OCI-LY3 (cell line): ENCODE measurements at regions not wholly inside any gene's neighbourhood (a gene's known extent, or its start where the extent isn't known, plus 50 kb on each side); places are given as distances from the start of the nearest gene placed in this dataset.

ENCODE experiments used
- H2AFZ ChIP-seq: fragments of 200-600, 300-600 bp; shearing (Covaris generic); 2 replicates; pipeline ENCODE4 v1.6.0; 2014; ENCODE audit warnings: antibody characterized with exemption, low read depth, low read length
- H3K27ac ChIP-seq: fragments of 200-600, 300-600 bp; sonication (generic); 2 replicates; pipeline ENCODE4 v1.5.1; 2014; ENCODE audit warnings: mild to moderate bottlenecking, low read length, moderate library complexity, mixed read lengths
- H3K27me3 ChIP-seq: fragments of 200-600, 300-600 bp; sonication (generic); 2 replicates; pipeline ENCODE4 v1.6.1; 2014; ENCODE audit warnings: low read depth, low read length, mixed read lengths
- H3K36me3 ChIP-seq: fragments of 200-600, 300-600 bp; sonication (generic); replicated peaks from 2 replicates; pipeline ENCODE3; 2014; ENCODE audit warnings: low read depth, low read length, mixed read lengths
- H3K4me1 ChIP-seq: fragments of 300-600, 200-600 bp; sonication (generic); 2 replicates; pipeline ENCODE4 v1.6.1; 2014; ENCODE audit warnings: low read length, mixed read lengths
- H3K4me2 ChIP-seq: fragments of 200-600, 300-600 bp; sonication (generic); 2 replicates; pipeline ENCODE4 v1.6.1; 2014; ENCODE audit warnings: low read length, mixed read lengths
- H3K4me3 ChIP-seq: fragments of 300-600, 200-600 bp; sonication (generic); 2 replicates; pipeline ENCODE4 v1.5.1; 2014; ENCODE audit warnings: antibody characterized with exemption, mild to moderate bottlenecking, low read length, moderate library complexity
- H3K79me2 ChIP-seq: fragments of 300-600, 200-600 bp; shearing (Covaris generic); 2 replicates; pipeline ENCODE4 v1.6.1; 2014; ENCODE audit warnings: mild to moderate bottlenecking, low read length, mixed read lengths
- H3K9ac ChIP-seq: fragments of 300-600, 200-600 bp; shearing (Covaris generic); 2 replicates; pipeline ENCODE4 v1.6.0; 2014; ENCODE audit warnings: mild to moderate bottlenecking, low read length, moderate library complexity
- H3K9me3 ChIP-seq: fragments of 200-600, 300-600 bp; shearing (Covaris generic); 2 replicates; pipeline ENCODE4 v1.6.1; 2014; ENCODE audit warnings: low read length, mixed read lengths; ENCODE audit not compliant: insufficient read depth
- H4K20me1 ChIP-seq: fragments of 200-600, 300-600 bp; sonication (generic); 2 replicates; pipeline ENCODE4 v1.6.1; 2016; ENCODE audit warnings: low read length, mixed read lengths; ENCODE audit not compliant: insufficient read depth
- EZH2phosphoT487 ChIP-seq: fragments of 200-600 bp; shearing (Covaris generic); IDR thresholded peaks from 2 replicates; pipeline ENCODE4 v1.6.1; 2018; ENCODE audit warnings: antibody characterized with exemption, mixed run types, low read depth
- TF ChIP-seq, protein P1 (sequence below): fragments of 200-600, 300-600 bp; sonication (generic); IDR thresholded peaks from 2 replicates; pipeline ENCODE4 v1.5.1; 2014; ENCODE audit warnings: antibody characterized with exemption, low read length, low read depth

DNA sequence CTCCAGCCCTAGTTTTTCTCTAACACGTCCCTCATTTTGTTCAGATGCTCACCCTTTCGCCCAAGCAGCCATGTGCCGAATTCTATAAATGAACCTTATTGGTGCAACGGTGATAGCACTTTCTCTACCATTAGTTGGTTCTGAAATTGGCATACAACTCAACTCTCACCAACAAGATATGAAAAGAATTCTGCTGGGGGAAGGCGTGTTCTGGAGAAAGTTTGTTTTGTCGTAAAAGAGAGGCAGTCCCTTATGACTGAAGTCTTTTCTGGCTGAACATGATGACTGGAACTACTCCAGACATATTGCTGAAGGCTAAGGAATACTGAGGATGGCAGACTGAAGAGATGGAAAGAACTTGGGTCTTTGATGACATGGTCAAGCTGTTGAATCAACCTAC lies 91.8 kb upstream of the UBE2E2 start:
- Histone ChIP-seq H4K20me1 (no peaks in the 10 kb centered on the region), H3K4me3 (no peak overlapping the region), H3K9me3 (no peaks in the 10 kb centered on the region), H3K4me2 (no peak overlapping the region), H3K27me3 (no peaks in the 10 kb centered on the region), H3K9ac (no peak overlapping the region), H3K4me1 (no peaks in the 10 kb centered on the region), H3K79me2 (no peaks in the 10 kb centered on the region), H3K27ac (no peak overlapping the region), H2AFZ (no peak overlapping the region), H3K36me3 (no peaks in the 10 kb centered on the region)
- TF ChIP-seq, protein P1, sequence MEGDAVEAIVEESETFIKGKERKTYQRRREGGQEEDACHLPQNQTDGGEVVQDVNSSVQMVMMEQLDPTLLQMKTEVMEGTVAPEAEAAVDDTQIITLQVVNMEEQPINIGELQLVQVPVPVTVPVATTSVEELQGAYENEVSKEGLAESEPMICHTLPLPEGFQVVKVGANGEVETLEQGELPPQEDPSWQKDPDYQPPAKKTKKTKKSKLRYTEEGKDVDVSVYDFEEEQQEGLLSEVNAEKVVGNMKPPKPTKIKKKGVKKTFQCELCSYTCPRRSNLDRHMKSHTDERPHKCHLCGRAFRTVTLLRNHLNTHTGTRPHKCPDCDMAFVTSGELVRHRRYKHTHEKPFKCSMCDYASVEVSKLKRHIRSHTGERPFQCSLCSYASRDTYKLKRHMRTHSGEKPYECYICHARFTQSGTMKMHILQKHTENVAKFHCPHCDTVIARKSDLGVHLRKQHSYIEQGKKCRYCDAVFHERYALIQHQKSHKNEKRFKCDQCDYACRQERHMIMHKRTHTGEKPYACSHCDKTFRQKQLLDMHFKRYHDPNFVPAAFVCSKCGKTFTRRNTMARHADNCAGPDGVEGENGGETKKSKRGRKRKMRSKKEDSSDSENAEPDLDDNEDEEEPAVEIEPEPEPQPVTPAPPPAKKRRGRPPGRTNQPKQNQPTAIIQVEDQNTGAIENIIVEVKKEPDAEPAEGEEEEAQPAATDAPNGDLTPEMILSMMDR, result no peak
- TF ChIP-seq EZH2phosphoT487, result no peak

DNA sequence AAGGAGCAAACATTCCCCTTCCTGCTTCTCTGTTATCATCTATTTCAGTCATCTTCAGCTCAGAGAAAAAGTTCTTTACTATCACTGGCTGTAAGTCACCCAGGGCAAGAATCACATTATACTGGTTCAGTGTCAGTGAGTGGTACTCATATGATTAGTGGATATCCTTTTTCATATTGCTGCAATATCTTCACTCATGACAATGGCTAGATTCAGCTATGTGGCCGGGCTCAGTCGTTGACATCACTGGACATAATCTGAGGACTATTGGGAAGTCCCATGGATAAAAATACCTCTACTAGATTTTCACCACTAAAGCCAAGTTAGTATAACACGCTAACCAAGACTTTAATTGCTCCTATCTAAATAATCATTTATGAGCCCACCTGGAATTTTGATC lies 91.3 kb upstream of the UBE2E2 start:
- H3K27ac ChIP-seq, result no peak overlapping the region
- H4K20me1 ChIP-seq, result no peaks in the 10 kb centered on the region
- no peaks in the 10 kb centered on the region for H3K27me3 ChIP-seq
- no peak overlapping the region for H3K4me3 ChIP-seq
- H2AFZ ChIP-seq, result no peak overlapping the region
- H3K4me1 ChIP-seq, result no peaks in the 10 kb centered on the region
- no peak overlapping the region for H3K4me2 ChIP-seq
- TF ChIP-seq, protein P1, result no peak
- TF ChIP-seq EZH2phosphoT487, result no peak
- H3K9me3 ChIP-seq, result no peaks in the 10 kb centered on the region
- H3K79me2 ChIP-seq, result no peaks in the 10 kb centered on the region
- H3K9ac ChIP-seq, result no peak overlapping the region
- H3K36me3 ChIP-seq, result no peaks in the 10 kb centered on the region

DNA sequence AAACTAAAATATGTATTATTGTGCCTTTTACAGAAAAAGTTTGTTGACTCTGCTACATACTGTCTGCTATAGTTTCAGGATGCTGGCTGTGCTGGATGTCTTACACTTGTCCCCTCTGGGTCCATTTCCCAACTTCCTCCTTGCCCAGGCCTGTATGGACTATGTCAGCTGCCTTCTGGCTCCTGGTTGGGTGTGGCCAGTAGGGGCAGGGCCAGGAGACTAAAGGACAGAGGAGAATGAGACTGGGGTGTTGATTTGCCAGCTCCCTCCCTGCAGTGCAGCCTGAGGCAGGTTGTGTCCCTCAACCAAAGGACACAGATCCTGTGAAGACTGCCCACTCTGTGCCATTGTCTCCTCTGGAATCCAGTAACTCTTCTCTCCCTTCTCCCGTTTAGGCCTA lies 90.6 kb upstream of the UBE2E2 start:
- Histone ChIP-seq H3K27ac (no peak overlapping the region), H4K20me1 (no peaks in the 10 kb centered on the region), H3K36me3 (no peaks in the 10 kb centered on the region), H3K9me3 (no peaks in the 10 kb centered on the region), H3K9ac (no peak overlapping the region), H3K4me2 (no peak overlapping the region), H3K79me2 (no peaks in the 10 kb centered on the region), H3K27me3 (peaks cover 6% of the 10 kb centered on the region), H3K4me1 (no peaks in the 10 kb centered on the region), H3K4me3 (no peak overlapping the region), H2AFZ (no peak overlapping the region)
- no peak for TF ChIP-seq EZH2phosphoT487
- TF ChIP-seq, protein P1, result no peak

DNA sequence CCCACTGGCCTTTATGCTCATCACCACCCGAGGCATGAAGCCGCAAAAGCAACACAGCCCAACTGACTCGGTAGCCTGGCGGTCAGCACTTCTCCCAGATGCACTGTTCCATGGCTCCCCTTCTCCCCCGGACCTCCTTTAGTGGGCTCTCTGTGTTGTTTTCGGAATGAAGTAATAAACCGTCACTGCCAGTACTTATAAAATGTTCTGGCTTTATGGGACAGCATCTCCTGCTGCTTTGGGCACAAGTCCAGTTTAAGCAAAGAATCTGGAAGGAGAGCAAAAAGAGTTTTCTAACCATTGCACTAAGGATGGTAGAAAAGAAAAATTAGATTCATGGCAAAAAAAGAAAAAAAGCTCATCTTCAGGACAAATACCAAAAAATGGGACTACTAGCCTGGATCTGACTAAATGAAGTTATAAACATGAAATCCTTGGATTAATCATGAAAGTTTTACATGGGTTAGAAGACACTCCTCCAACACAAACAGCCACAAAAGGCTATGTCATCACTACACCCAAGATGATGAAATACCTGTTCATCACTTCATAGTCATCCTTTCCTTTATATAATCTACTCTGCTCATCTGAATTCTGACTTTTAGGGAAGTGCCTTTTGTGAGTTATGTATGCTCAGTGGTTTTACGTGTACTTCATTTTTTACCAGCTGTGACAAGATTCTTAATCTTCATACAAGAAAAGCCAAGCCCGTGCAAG lies 89.5 kb upstream of the UBE2E2 start:
- H3K9me3 ChIP-seq, result no peaks in the 10 kb centered on the region
- H3K4me3 ChIP-seq, result no peak overlapping the region
- H2AFZ ChIP-seq, result no peak overlapping the region
- no peaks in the 10 kb centered on the region for H3K4me1 ChIP-seq
- H3K79me2 ChIP-seq, result no peaks in the 10 kb centered on the region
- H3K4me2 ChIP-seq, result no peak overlapping the region
- TF ChIP-seq EZH2phosphoT487, result no peak
- TF ChIP-seq, protein P1, result no peak
- peaks cover 11% of the 10 kb centered on the region for H3K27me3 ChIP-seq
- H3K9ac ChIP-seq, result no peak overlapping the region
- H3K36me3 ChIP-seq, result no peaks in the 10 kb centered on the region
- no peak overlapping the region for H3K27ac ChIP-seq
- H4K20me1 ChIP-seq, result no peaks in the 10 kb centered on the region
